ENCODE measurements at regions not wholly inside any gene's neighbourhood (a gene's known extent, or its start where the extent isn't known, plus 50 kb on each side); places are given as distances from the start of the nearest gene placed in this dataset.

DNA sequence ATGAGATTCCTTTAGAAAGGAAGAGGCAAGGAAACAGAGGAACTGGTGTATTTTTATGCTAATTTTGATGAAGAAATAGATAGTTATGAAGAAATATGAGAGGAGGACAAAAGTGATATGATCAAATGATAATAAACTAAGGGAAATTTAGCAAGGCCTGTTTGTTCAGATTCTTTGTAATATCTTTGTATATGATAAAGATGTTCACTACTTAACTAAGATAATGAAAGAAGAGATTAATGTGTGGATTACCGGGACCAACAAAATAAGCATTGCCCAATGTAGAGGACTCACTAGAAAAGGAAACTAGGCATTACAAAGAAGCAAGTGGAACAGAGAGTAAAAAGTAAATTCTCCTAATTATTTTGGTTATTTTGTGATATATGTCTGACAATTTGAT, 99.0 kb upstream of the FIGN start:
- ChIA-PET CTCF (no interaction called here), POLR2A (ENCODE audit: unreplicated experiment) (no interaction called here)
- Histone ChIP-seq H3K4me1 (ENCODE audit: control insufficient read depth, insufficient read depth, low read length) (no peaks in the 10 kb centered on the region), H3K9me1 (ENCODE audit: insufficient read depth, low read length) (no peaks in the 10 kb centered on the region), H3K14ac (replicated peaks; ENCODE audit: low read depth, low read length) (no peak overlapping the region), H3K4ac (ENCODE audit: low read depth, low read length) (no peak overlapping the region), H3K9me3 (ENCODE audit: control insufficient read depth, insufficient read depth, low read length) (no peaks in the 10 kb centered on the region), H2BK20ac (ENCODE audit: low read depth, low read length) (no peak overlapping the region), H2AK9ac (replicated peaks; ENCODE audit: low read depth, low read length, poor library complexity) (no peak overlapping the region), H3K27ac (ENCODE audit: insufficient read depth, low read length) (no peak overlapping the region), H3K9ac (ENCODE audit: low read depth, low read length) (no peak overlapping the region), H3K23ac (ENCODE audit: low read depth, low read length) (no peak overlapping the region), H2AFZ (replicated peaks; ENCODE audit: low read length, poor library complexity) (no peak overlapping the region), H4K5ac (ENCODE audit: low read depth, low read length) (no peak overlapping the region), H2BK5ac (ENCODE audit: low read depth, low read length, poor library complexity, severe bottlenecking) (no peak overlapping the region), H4K20me1 (ENCODE audit: insufficient read depth, low read length) (no peaks in the 10 kb centered on the region), H3K18ac (ENCODE audit: low read depth, low read length) (no peak overlapping the region), H3K79me1 (ENCODE audit: low read depth in 1 of 2, low read length in 2 of 2) (no peaks in the 10 kb centered on the region), H2AK5ac (ENCODE audit: low read depth, low read length) (no peak overlapping the region), H2BK120ac (ENCODE audit: low read depth, low read length) (no peak overlapping the region), H3K4me2 (ENCODE audit: low read depth, low read length) (no peak overlapping the region), H4K91ac (ENCODE audit: insufficient read depth, low read depth, low read length) (no peak overlapping the region), H2BK15ac (ENCODE audit: low read depth, low read length) (no peak overlapping the region), H3K36me3 (ENCODE audit: control insufficient read depth, insufficient read depth, low read length) (no peaks in the 10 kb centered on the region), H3K27me3 (ENCODE audit: control insufficient read depth, insufficient read depth, low read length) (no peaks in the 10 kb centered on the region), H3K56ac (ENCODE audit: extremely low read depth, insufficient read depth, low read length) (no peak overlapping the region), H3K4me3 (ENCODE audit: insufficient read depth, low read depth, low read length) (no peak overlapping the region), H4K8ac (ENCODE audit: low read depth in 2 of 2, low read length in 2 of 2) (no peak overlapping the region)
- DNase-seq (no peak), ATAC-seq (ENCODE audit: low read depth) (no peak)
- in situ Hi-C loops (cut with MboI; ENCODE audit: low sequenced_read_pairs) (no loop called here), intact Hi-C loops (cut with micrococcal nuclease) (no loop called here), dilution Hi-C loops (cut with HindIII; ENCODE audit: low sequenced_read_pairs, unreplicated experiment) (no loop called here)
- TF ChIP-seq CHD1 (IDR thresholded peaks at IDR 0.05; ENCODE audit: low read depth, low read length) = no peak
- TF ChIP-seq BHLHE40 (IDR thresholded peaks at IDR 0.05; ENCODE audit: low read depth, low read length) = no peak
- no peak for TF ChIP-seq RAD21 (IDR thresholded peaks at IDR 0.05; ENCODE audit: low read length)
- no peak for TF ChIP-seq MAFK (IDR thresholded peaks at IDR 0.05; ENCODE audit: low read depth, low read length)
- no peak for TF ChIP-seq USF2 (IDR thresholded peaks at IDR 0.05; ENCODE audit: low read depth, low read length)
- TF ChIP-seq CEBPB (IDR thresholded peaks at IDR 0.05; ENCODE audit: low read depth, low read length) = no peak
- no peak for TF ChIP-seq POLR2A (IDR thresholded peaks at IDR 0.05; ENCODE audit: low read depth, low read length)
- no peak for TF ChIP-seq FOS (IDR thresholded peaks at IDR 0.05; ENCODE audit: low read depth, low read length)
- TF ChIP-seq NFE2L2 (IDR thresholded peaks at IDR 0.05; ENCODE audit: low read depth, low read length) = no peak
- no peak for TF ChIP-seq SMC3 (IDR thresholded peaks at IDR 0.05; ENCODE audit: low read depth, low read length)
- no TSS peak for BruUV-seq (replicated peaks)
- WGBS, 2 experiments (ENCODE audit: extremely low coverage in 2 of 2, insufficient read length in 1 of 2) = no CpG with 5 or more reads among the region's 1 CpG

All from IMR-90 (cell line).